Astrocyte (in vitro differentiated cells and primary cell): ENCODE measurements at regions not wholly inside any gene's neighbourhood (a gene's known extent, or its start where the extent isn't known, plus 50 kb on each side); places are given as distances from the start of the nearest gene placed in this dataset.

Experiments used
- DNase-seq: peaks from one replicate; pipeline ENCODE4 v3.0.0-alpha.2; 2010; ENCODE audit warnings: low read depth
- FAIRE-seq: peaks from 2 replicates; lab custom pipeline; 2011; peaks lifted over from hg19 to GRCh38; lab: Jason Lieb, UNC
- H2AFZ ChIP-seq: 2 replicates; pipeline ENCODE4 v1.6.0; 2012; ENCODE audit warnings: low read depth, low read length, inconsistent platforms
- H3K27ac ChIP-seq: 2 replicates; pipeline ENCODE4 v1.5.1; 2011; ENCODE audit warnings: low read depth, low read length, inconsistent platforms
- H3K27me3 ChIP-seq: 2 replicates; pipeline ENCODE4 v1.6.0; 2011; ENCODE audit warnings: low read length, inconsistent platforms; ENCODE audit not compliant: insufficient read depth
- H3K36me3 ChIP-seq: 2 replicates; pipeline ENCODE4 v1.5.1; 2011; ENCODE audit warnings: low read length, inconsistent platforms; ENCODE audit not compliant: insufficient read depth
- H3K4me1 ChIP-seq: 2 replicates; pipeline ENCODE4 v1.5.1; 2011; ENCODE audit warnings: low read length, inconsistent platforms; ENCODE audit not compliant: insufficient read depth
- H3K4me2 ChIP-seq: 2 replicates; pipeline ENCODE4 v1.6.0; 2012; ENCODE audit warnings: low read length, inconsistent platforms
- H3K4me3 ChIP-seq: 2 replicates; pipeline ENCODE4 v1.5.1; 2011; ENCODE audit warnings: low read depth, mild to moderate bottlenecking, low read length, inconsistent platforms; ENCODE audit not compliant: insufficient read depth
- H3K79me2 ChIP-seq: 2 replicates; pipeline ENCODE4 v1.6.0; 2012; ENCODE audit warnings: mild to moderate bottlenecking, low read length, inconsistent platforms; ENCODE audit not compliant: insufficient read depth
- H3K9ac ChIP-seq: 2 replicates; pipeline ENCODE4 v1.6.0; 2012; ENCODE audit warnings: mild to moderate bottlenecking, low read length, inconsistent platforms
- H3K9me3 ChIP-seq: 2 replicates; pipeline ENCODE4 v1.5.1; 2012; ENCODE audit warnings: low read depth, mild to moderate bottlenecking, low read length, inconsistent platforms; ENCODE audit not compliant: insufficient read depth
- H4K20me1 ChIP-seq: 2 replicates; pipeline ENCODE4 v1.6.0; 2012; ENCODE audit warnings: low read length, inconsistent platforms; ENCODE audit not compliant: insufficient read depth
- H3K27ac Mint-ChIP-seq: one replicate; pipeline ENCODE4 v1.8.0; 2021; ENCODE audit warnings: mild to moderate bottlenecking, mixed read lengths; ENCODE audit not compliant: unreplicated experiment
- H3K27me3 Mint-ChIP-seq: one replicate; pipeline ENCODE4 v1.8.0; 2021; ENCODE audit warnings: low read depth, mixed read lengths; ENCODE audit not compliant: unreplicated experiment
- H3K36me3 Mint-ChIP-seq: one replicate; pipeline ENCODE4 v1.8.0; 2021; ENCODE audit warnings: low read depth, mixed read lengths; ENCODE audit not compliant: unreplicated experiment
- H3K4me1 Mint-ChIP-seq: one replicate; pipeline ENCODE4 v1.8.0; 2021; ENCODE audit warnings: low read depth, mixed read lengths; ENCODE audit not compliant: unreplicated experiment
- H3K4me3 Mint-ChIP-seq: one replicate; pipeline ENCODE4 v1.8.0; 2021; ENCODE audit warnings: mild to moderate bottlenecking, moderate library complexity, mixed read lengths; ENCODE audit not compliant: unreplicated experiment
- H3K9me3 Mint-ChIP-seq: one replicate; pipeline ENCODE4 v1.8.0; 2021; ENCODE audit warnings: mild to moderate bottlenecking, mixed read lengths; ENCODE audit not compliant: unreplicated experiment
- CTCF ChIP-seq: IDR thresholded peaks from 2 replicates; pipeline ENCODE4 v1.5.1; 2011; ENCODE audit warnings: low read depth, mild to moderate bottlenecking, inconsistent platforms, low read length, moderate library complexity; ENCODE audit not compliant: insufficient read depth
- EZH2 ChIP-seq: IDR thresholded peaks from 2 replicates; pipeline ENCODE4 v1.6.1; 2012; ENCODE audit warnings: mild to moderate bottlenecking, low read length, inconsistent platforms; ENCODE audit not compliant: insufficient read depth

GRCh38 chr4:11704186-11704830, 275.6 kb upstream of the HS3ST1 start:
- Histone ChIP-seq H3K79me2 (no peaks in the 10 kb centered on the region), H3K4me2 (no peak overlapping the region), H3K27ac (no peak overlapping the region), H4K20me1 (no peaks in the 10 kb centered on the region), H3K36me3 (no peaks in the 10 kb centered on the region), H3K9ac (no peak overlapping the region), H2AFZ (no peak overlapping the region), H3K9me3 (no peaks in the 10 kb centered on the region), H3K4me1 (peaks cover 24% of the 10 kb centered on the region), H3K4me3 (no peak overlapping the region), H3K27me3 (no peaks in the 10 kb centered on the region)
- TF ChIP-seq EZH2 (no peak), CTCF (no peak)
- DNase-seq (peak; percentile 39), FAIRE-seq (no peak)
- no peaks in the 10 kb centered on the region for H3K9me3 Mint-ChIP-seq
- H3K27ac Mint-ChIP-seq = no peak overlapping the region
- no peaks in the 10 kb centered on the region for H3K36me3 Mint-ChIP-seq
- no peak overlapping the region for H3K4me3 Mint-ChIP-seq
- H3K4me1 Mint-ChIP-seq = peaks cover 18% of the 10 kb centered on the region
- H3K27me3 Mint-ChIP-seq = no peaks in the 10 kb centered on the region

- DNase-seq (no peak), FAIRE-seq (no peak)
- H3K4me1 Mint-ChIP-seq = peaks cover 30% of the 10 kb centered on the region
- Histone ChIP-seq H3K4me1 (peaks cover 37% of the 10 kb centered on the region), H2AFZ (no peak overlapping the region), H3K27me3 (no peaks in the 10 kb centered on the region), H3K27ac (no peak overlapping the region), H3K9ac (no peak overlapping the region), H3K9me3 (no peaks in the 10 kb centered on the region), H4K20me1 (no peaks in the 10 kb centered on the region), H3K4me3 (no peak overlapping the region), H3K79me2 (no peaks in the 10 kb centered on the region), H3K4me2 (no peak overlapping the region), H3K36me3 (no peaks in the 10 kb centered on the region)
- TF ChIP-seq EZH2 = no peak
- TF ChIP-seq CTCF = no peak
- H3K4me3 Mint-ChIP-seq = no peak overlapping the region
- H3K27me3 Mint-ChIP-seq = no peaks in the 10 kb centered on the region
- no peak overlapping the region for H3K27ac Mint-ChIP-seq
- no peaks in the 10 kb centered on the region for H3K9me3 Mint-ChIP-seq
- H3K36me3 Mint-ChIP-seq = no peaks in the 10 kb centered on the region
Measured at GRCh38 chr4:11702886-11703557, 274.3 kb upstream of the HS3ST1 start.
